Pancreas (tissue), 10 donors: ENCODE measurements at regions not wholly inside any gene's neighbourhood (a gene's known extent, or its start where the extent isn't known, plus 50 kb on each side); places are given as distances from the start of the nearest gene placed in this dataset.

ENCODE experiments used
- ATAC-seq, 4 donors: fragments of 200-7000 bp; cut with Tn5 transposase; one replicate each; pipeline versions ENCODE4 v1.8.0 to v1.9.1; 2020; ENCODE audit warnings: mild to moderate bottlenecking in 4 of 4, moderate library complexity in 4 of 4
- DNase-seq, 6 donors: peaks; one replicate each; pipeline ENCODE4 v3.0.0-alpha.2; 2020
- FAIRE-seq: peaks from 2 replicates; lab custom pipeline; 2012; peaks lifted over from hg19 to GRCh38; lab: Jason Lieb, UNC
- H3K27ac ChIP-seq, 4 donors: fragments of 200-600 bp; sonication (generic); 1 replicate in 3 of 4; 2 replicates in 1 of 4; pipeline versions ENCODE4 v1.5.0 to v1.8.0; 2020
- H3K27me3 ChIP-seq, 4 donors: fragments of 200-600 bp; one replicate each; pipeline ENCODE4 v1.8.0; 2021
- H3K36me3 ChIP-seq, 3 donors: fragments of 200-600 bp; sonication (generic) in 1 of 3; one replicate each; pipeline versions ENCODE4 v1.5.0 to v1.8.0; 2020 to 2021
- H3K4me1 ChIP-seq, 3 donors: fragments of 200-600 bp; one replicate each; pipeline ENCODE4 v1.8.0; 2021
- H3K4me3 ChIP-seq, 4 donors: fragments of 200-600 bp; sonication (generic) in 2 of 4; one replicate each; pipeline versions ENCODE4 v1.5.0 to v1.8.0; 2020 to 2021
- H3K9me3 ChIP-seq, 4 donors: fragments of 200-600 bp; one replicate each; pipeline ENCODE4 v1.8.0; 2021
- WGBS, 2 donors: extraction: QIAGEN DNeasy Blood & Tissue Kit; methylation state at CpG; one replicate each; pipeline ENCODE4 v1.1.7; 2013; 5-methylcytosine and 5-hydroxymethylcytosine counted together
- intact Hi-C, 3 donors: fragments of 100-400 bp; cut with DNase I; formaldehyde crosslinking; loops; one replicate each; pipeline versions ENCODE4 v1.11.1 to v1.14.2; 2022
- TF ChIP-seq, protein P1 (sequence below), 4 donors: fragments of 200-600 bp; sonication (generic) in 3 of 4; IDR thresholded peaks; one replicate each; pipeline versions ENCODE4 v1.5.0 to v1.8.0; 2021; ENCODE audit warnings: antibody characterized with exemption in 4 of 4
- donor health status: healthy with polysubstance abuse.
- donor health status: DM: no; HTN: no; CAD: no; lungs with moderate emphysema.
- donor health status: DM: no; HTN: no; CAD: no.
- donor health status: control.
- donor health status: control.
- donor health status: Bipolar disorder and iron deficiency.
- donor health status: DM: yes; HTN: yes; CAD: no.
- donor health status: DM: no; HTN: no; CAD: no.
- donor health status: DM: no; HTN: no; CAD: no.
- donor health status: DM: yes; HTN: yes; CAD: no.

GRCh38 chr19:28498404-28498976 is 714.5 kb downstream of the UQCRFS1 start:
- FAIRE-seq (no peak), ATAC-seq (no peak), DNase-seq (no peak)
- intact Hi-C loops, result no loop called here
- WGBS, 2 donors, result 60 to 61% methylated on average over 7 of the region's 7 CpGs
- Histone ChIP-seq H3K36me3 (no peaks in the 10 kb centered on the region), H3K27me3 (no peaks in the 10 kb centered on the region), H3K4me3 (no peak overlapping the region), H3K9me3 (no peaks in the 10 kb centered on the region), H3K4me1 (no peaks in the 10 kb centered on the region), H3K27ac (no peak overlapping the region)
- TF ChIP-seq, protein P1, sequence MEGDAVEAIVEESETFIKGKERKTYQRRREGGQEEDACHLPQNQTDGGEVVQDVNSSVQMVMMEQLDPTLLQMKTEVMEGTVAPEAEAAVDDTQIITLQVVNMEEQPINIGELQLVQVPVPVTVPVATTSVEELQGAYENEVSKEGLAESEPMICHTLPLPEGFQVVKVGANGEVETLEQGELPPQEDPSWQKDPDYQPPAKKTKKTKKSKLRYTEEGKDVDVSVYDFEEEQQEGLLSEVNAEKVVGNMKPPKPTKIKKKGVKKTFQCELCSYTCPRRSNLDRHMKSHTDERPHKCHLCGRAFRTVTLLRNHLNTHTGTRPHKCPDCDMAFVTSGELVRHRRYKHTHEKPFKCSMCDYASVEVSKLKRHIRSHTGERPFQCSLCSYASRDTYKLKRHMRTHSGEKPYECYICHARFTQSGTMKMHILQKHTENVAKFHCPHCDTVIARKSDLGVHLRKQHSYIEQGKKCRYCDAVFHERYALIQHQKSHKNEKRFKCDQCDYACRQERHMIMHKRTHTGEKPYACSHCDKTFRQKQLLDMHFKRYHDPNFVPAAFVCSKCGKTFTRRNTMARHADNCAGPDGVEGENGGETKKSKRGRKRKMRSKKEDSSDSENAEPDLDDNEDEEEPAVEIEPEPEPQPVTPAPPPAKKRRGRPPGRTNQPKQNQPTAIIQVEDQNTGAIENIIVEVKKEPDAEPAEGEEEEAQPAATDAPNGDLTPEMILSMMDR (IDR thresholded peaks at IDR 0.05), result no peak

DNA sequence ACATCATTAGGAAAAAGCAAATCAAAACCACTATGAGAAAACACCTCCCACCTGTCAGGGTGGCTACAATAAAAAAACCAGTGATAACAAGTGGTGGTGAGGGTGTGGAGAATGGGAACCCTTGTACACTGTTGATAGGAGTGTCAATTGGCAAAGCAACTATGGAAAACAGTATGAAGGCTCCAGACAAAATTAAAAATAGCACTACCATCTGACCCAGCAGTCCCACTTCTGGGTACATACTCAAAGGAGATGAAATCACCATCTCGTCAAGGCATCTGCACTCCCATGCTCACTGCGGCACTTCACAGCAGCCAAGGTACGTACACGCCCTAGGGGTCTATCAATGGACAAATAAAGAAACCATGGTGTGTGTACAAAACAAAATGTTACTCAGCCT is 715.1 kb downstream of the UQCRFS1 start:
- Histone ChIP-seq H3K9me3 (no peaks in the 10 kb centered on the region), H3K4me1 (no peaks in the 10 kb centered on the region), H3K36me3 (no peaks in the 10 kb centered on the region), H3K27ac (no peak overlapping the region), H3K27me3 (no peaks in the 10 kb centered on the region), H3K4me3 (no peak overlapping the region)
- TF ChIP-seq, protein P1 (IDR thresholded peaks at IDR 0.05), result no peak
- FAIRE-seq, result no peak
- no peak for DNase-seq
- 84 to 92% methylated on average over 4 of the region's 4 CpGs for WGBS, 2 donors
- no peak for ATAC-seq
- intact Hi-C loops, result no loop called here

- H3K4me3 ChIP-seq, result no peak overlapping the region
- H3K36me3 ChIP-seq, result no peaks in the 10 kb centered on the region
- WGBS, 2 donors, result 72 to 78% methylated on average over 5 of the region's 5 CpGs
- H3K9me3 ChIP-seq, result no peaks in the 10 kb centered on the region
- TF ChIP-seq, protein P1 (IDR thresholded peaks at IDR 0.05), result no peak
- intact Hi-C loops, result no loop called here
- FAIRE-seq, result no peak
- no peak for ATAC-seq
- H3K4me1 ChIP-seq, result no peaks in the 10 kb centered on the region
- no peaks in the 10 kb centered on the region for H3K27me3 ChIP-seq
- no peak overlapping the region for H3K27ac ChIP-seq
- DNase-seq, result no peak
Observed at GRCh38 chr19:28497137-28497536, 715.8 kb downstream of the UQCRFS1 start.

DNA sequence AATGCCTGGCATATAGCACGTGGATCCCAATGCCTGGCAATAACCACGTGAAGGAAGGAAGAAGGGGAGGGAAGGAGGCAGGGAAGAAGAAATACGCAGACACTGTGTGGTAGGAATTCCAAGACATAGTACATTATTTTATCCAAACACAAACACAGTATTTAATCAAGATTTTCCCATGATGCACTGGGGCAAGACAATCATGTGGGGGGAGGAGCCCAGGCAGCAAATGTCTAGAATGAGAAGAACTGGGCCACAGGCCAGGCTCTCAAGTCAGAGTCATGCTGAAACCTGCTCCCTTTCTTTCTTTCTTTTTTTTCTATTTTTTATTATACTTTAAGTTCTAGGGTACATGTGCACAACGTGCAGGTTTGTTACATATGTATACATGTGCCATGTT is 717.9 kb downstream of the UQCRFS1 start:
- intact Hi-C loops, result no loop called here
- Histone ChIP-seq H3K9me3 (no peaks in the 10 kb centered on the region), H3K27me3 (no peaks in the 10 kb centered on the region), H3K27ac (no peak overlapping the region), H3K36me3 (no peaks in the 10 kb centered on the region), H3K4me3 (no peak overlapping the region), H3K4me1 (no peaks in the 10 kb centered on the region)
- FAIRE-seq, result no peak
- WGBS, 2 donors, result 67 to 91% methylated on average over 3 to 4 of the region's 4 CpGs
- ATAC-seq, result no peak
- DNase-seq, result no peak
- TF ChIP-seq, protein P1 (IDR thresholded peaks at IDR 0.05), result no peak

- no peaks in the 10 kb centered on the region for H3K36me3 ChIP-seq
- H3K27ac ChIP-seq, result no peak overlapping the region
- no peaks in the 10 kb centered on the region for H3K4me1 ChIP-seq
- H3K4me3 ChIP-seq, result no peak overlapping the region
- H3K27me3 ChIP-seq, result no peaks in the 10 kb centered on the region
- WGBS, 2 donors, result 55 to 61% methylated on average over 7 of the region's 7 CpGs
- intact Hi-C loops, result no loop called here
- H3K9me3 ChIP-seq, result no peaks in the 10 kb centered on the region
- no peak for ATAC-seq
- TF ChIP-seq, protein P1 (IDR thresholded peaks at IDR 0.05), result no peak
- FAIRE-seq, result no peak
- no peak for DNase-seq
Observed at GRCh38 chr19:28494461-28494860, 718.5 kb downstream of the UQCRFS1 start.
